Hepatocyte (in vitro differentiated cells): ENCODE measurements at regions not wholly inside any gene's neighbourhood (a gene's known extent, or its start where the extent isn't known, plus 50 kb on each side); places are given as distances from the start of the nearest gene placed in this dataset.

Experiments used
- CTCF ChIP-seq: fragments of 200-600 bp; sonication (generic); IDR thresholded peaks from 2 replicates; pipeline ENCODE4 v1.5.1; 2016; ENCODE audit warnings: antibody characterized with exemption, mild to moderate bottlenecking; ENCODE audit not compliant: poor library complexity
- EZH2phosphoT487 ChIP-seq: fragments of 200-600 bp; sonication (generic); IDR thresholded peaks from one replicate; pipeline ENCODE4 v1.6.1; 2018; ENCODE audit warnings: antibody characterized with exemption, mild to moderate bottlenecking, low read depth, moderate library complexity; ENCODE audit not compliant: unreplicated experiment, severe bottlenecking

- TF ChIP-seq CTCF: no peak
- TF ChIP-seq EZH2phosphoT487: no peak
Measured at GRCh38 chr11:92670308-92670890, 299.1 kb upstream of the MTNR1B start.
